NCI-H1105 (cell line): ENCODE measurements at regions not wholly inside any gene's neighbourhood (a gene's known extent, or its start where the extent isn't known, plus 50 kb on each side); places are given as distances from the start of the nearest gene placed in this dataset.
"Not testable (repeated sequence)": the region's sequence is repeated elsewhere in the genome, so short reads cannot be mapped to it uniquely, and the experiment has no call there.

ENCODE experiments used
- DNase-seq: peaks from one replicate; lab custom pipeline; 2025; lab: John Stamatoyannopoulos, UW

DNA sequence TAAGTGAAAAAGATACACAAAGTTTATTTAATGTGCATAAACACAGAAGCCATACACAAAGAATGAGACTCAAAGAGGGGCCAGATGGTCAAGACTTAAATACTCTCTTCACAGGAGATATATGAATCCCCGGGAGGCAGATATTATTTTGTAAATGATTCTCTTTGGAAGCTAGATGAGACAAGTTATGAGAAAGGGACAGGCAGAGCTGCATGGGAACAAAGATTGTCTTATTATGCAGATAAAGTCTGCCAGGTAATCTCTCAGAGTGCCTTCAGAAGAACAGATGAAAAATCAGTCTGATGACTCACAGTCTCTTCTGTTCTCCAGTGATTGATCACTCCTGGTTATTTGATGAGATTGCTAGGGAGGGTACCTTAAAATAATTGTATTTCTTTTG lies 89.0 kb downstream of the NAF1 start:
- DNase-seq, result no peak

DNA sequence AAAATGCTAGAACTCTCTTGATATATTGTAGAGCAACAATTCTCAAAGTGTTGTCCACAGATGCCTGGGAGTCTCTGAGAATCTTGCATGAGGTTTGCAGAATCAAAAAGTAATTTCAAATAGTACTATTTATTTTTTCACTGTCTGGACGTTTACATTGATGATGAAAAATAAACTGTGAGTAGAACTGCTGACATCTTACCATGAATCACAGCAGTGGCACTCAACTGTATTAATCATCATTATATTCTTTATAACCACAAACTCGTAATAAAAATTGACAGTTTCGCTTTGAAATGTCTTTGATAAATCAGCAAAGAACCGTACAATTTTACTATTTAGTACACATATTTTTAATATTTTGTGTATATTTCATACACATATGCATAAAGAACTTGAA lies 94.5 kb downstream of the NAF1 start:
- DNase-seq, result no peak

DNA sequence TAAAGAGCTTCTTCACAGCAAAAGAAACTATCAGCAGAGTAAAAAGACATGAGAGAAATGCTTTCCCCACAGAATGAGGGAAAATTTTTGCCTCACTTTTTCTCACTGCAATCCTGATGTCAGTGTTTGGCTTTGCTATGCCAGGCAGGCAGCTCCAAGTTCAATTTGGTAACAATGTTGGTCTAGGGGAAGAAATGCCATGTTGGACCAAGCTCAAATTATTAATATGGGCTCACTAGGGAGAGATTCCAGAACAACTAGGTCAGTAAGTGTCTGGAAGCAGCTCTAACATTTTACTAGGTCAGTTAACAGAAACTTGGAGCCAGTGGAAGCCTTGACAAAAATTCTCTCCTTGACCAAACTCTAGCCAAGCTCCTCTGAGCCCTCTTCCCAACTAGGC lies 95.4 kb downstream of the NAF1 start:
- no peak for DNase-seq

DNA sequence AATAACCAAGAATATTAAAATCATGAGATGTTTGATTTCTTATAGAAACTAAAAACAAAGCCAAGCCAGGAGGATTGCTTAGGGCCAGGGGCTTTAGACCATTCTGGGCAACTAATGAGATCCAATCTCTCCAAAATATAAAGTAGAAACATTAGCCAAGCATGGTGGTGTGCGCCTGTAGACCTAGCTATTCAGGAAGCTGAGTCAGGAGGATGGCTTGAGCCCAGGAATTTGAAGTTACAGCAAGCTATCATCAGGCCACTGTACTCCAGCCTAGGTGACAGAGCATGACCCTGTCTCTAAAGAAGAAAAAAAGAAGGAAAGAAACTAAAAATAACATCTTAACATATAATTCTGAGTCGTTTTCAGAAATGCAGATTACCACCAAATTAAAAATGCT lies 96.7 kb downstream of the NAF1 start:
- DNase-seq, result no peak

DNA sequence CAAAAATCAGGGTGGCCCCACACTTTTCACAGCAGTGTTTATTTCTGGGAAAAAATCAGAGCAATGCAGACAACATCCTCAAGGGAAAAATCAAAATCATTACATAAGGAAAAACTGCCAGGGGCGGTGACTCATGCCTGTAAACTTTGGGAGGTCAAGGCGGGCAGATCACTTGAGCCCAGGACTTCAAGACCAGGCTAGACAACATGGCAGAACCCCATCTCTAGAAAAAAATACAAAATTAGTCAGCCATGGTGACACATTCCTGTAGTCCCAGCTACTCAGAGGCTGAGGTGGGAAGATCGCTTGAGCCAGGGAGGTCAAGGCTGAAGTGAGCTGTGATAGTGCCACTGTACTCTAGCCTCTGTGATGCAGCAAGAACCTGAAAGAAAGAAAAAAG lies 102.8 kb downstream of the NAF1 start:
- no peak for DNase-seq

DNA sequence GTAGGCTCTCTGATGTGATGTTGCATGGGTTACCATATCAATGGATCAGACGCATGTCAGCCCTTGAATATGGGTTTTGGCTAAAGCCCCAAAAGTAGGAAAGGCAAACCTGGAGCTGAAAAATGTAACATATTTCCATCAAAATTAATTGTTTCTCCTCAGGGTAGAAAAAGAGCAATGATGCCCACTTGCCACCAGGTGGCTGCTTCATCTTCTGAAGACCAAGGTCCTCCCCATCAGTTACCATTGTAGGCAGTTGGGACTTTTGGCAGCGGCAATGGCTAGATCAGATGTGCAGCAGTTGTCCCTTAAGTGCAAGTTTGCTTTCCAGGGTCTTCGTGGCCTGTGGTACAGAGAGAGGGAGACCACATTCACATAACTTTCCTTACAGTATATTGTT lies 118.2 kb downstream of the NAF1 start:
- no peak for DNase-seq

DNA sequence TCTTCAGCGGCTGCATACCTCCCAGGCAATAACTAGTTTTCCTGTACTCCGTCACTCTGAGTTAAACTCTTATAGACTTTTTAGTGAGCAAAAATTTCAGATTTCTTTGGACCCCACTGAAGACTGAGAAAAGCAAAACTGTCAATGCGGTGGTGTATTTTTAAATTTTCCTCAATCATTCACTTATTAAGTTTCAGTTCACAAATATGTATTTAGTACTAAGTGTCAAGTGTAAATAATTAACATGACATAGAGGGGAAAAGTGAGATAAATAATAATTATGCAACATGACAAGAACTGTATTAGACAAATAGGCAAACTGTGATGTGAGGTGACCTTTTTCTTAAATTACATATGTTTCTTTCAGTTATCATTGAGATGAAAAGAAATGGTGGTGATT lies 124.4 kb downstream of the NAF1 start:
- no peak for DNase-seq

DNA sequence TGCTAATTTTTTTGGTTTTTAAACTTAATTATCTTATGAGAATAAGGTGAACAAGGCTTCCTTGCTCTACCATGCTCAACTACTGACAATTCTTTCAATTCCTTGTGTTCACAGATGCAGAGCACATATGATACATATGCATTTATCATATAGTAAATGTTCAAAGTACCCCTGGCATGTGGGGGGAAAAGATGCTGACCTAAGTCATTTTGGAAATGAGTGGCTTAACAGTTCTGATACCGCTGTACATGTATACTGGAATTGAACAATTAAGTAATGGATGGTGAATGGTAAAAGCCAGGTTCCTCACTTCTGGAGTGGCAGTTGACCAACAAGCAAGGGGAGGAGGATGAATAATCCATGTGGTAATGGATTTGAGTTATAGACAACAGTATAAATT lies 149.6 kb downstream of the NAF1 start:
- DNase-seq, result no peak

DNA sequence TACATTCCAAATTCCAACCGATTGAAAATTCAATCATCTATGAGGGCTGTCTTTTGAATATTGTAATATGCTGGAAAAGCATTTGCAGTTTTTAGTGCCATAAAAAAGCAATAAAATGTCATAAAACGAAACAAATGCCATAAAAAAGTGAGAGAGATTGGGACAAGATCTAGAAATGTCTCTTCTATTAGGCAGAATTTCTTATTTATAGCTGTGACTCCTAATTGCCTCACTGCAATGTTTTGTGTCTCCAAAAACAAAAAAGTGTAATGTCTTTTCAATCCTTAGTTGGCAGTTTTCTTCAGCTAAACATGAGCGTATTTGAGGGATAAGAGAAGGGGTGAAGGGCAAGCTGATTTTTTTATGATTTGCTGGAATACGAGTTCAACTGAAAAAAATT lies 153.9 kb downstream of the NAF1 start:
- no peak for DNase-seq

DNA sequence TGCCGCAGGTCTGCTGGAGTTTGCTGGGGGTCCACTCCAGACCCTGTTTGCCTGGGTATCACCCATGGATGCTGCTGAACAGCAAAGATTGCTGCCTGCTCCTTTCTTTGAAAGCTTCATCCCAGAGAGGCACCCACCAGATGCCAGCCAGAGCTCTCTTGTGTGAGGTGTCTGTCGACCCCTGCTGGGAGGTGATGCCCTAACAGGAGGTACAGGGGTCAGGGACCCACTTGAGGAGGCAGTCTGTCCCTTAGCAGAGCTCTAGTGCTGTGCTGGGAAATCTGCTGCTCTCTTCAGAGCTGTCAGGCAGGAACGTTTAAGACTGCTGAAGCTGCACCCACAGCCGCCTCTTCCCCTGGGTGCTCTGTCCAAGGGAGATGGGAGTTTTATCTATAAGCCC lies 162.7 kb downstream of the NAF1 start:
- DNase-seq, result no peak

DNA sequence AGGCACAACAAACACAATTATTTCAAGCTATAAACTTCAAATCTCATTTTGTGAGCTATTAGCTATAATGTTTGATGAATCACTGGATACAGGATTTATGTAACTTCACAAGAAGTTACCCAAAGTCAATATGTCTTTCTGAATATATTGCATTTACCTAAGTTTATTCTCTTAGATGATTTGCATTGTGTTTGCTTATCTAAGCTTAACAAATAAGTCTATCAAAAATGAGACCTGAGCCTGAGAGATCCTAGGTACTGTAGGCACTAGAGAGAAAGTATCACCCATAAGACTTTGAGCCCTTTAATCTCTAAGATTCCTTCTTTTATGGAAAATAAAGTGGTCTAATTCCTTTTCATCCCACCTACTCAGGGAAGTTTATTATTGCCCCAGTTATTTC lies 178.2 kb downstream of the NAF1 start:
- no peak for DNase-seq

DNA sequence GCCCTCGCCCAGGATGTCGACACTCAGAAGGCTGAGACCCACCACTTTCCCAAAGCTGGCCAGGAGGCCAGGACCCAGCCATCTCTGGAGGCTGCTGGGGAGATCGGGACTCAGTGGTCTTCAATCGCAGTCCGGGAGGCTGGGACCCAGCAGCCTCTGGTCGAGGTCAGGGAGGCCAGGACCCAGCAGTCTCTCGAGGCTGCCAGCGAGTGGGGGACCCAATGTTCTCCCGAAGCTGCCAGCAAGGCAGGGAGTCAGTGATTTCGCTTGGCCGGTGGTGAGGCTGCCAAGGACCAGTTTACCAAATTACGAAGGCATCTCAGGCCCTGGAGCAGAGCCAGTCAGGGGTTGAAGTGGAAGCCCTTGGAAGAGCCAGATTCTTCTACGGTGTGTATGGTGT lies 181.6 kb downstream of the NAF1 start:
- DNase-seq, result no peak

DNA sequence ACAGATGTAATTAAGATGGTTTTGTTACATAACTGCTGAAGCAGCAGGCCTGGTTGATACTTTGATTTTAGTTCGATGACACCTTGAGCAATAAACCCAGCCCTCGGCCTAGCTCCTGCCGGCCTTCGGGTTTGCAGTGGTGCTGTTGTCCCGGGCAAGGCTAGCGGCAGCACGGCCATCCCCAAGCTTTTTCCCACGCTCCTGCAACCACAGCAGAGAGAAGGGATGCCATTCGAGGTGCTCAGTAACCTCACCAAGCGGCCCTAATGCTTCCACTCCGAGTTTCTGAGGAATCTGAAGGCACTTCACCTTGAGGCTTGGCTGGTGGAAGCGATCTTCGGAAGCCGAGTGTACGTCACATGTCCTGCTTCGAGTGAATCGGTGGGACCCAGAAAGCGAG lies 182.1 kb downstream of the NAF1 start:
- DNase-seq, result no peak

DNA sequence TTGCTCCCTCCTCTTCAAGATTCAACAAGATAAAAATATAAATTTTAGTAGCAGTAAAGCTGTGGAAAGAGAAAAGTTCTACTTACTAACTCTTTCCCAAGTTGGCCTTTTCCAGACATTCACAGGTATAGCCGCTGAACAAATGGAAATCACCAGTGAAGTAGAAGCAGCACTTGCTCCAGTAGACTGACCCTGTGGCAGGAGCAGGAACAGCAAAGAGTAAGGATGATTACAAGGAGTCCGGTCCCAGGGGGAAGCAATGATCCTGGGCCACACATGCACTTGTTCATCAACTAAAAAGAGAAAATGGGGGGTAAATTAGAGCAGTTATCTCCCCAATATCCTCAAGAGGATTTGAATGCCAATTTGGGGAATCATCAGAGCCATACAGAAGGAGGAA lies 184.9 kb downstream of the NAF1 start:
- no peak for DNase-seq

DNA sequence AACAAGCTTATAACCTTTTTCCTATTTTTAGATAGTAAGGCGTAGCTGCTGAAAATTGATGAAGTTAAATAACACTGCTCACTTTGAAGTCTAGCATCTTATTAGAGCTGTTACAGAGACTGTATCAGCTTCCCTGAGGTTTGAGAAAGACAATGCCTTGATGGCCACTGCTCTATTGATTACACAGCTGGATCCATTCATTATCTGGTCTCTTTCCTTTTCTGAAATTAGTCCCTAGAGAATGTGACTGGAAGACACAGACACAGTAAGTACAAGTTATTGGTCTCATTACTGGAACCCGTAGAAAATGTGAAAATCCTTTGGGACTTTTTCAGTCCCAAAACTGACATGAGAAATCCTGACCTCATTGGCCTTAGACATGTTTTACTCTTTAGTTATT lies 188.3 kb downstream of the NAF1 start:
- DNase-seq, result no peak

DNA sequence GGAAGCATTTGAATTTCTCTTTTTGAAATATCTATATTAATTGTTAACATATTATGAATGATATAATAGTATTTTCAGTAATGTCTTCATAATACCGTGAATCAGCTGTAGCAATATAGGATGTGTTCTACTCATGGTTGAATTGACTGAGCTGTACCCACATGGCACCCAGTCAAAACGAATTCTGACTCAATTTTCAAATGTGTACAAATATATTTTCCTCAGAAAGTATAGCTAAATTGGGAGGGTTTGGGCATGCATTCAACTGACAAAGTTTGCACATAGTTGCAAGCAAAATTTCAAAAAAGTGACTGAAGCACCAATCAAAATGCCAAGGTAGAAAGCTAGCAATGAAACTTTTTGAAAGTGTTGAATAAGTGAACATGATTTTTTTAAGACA lies 188.9 kb downstream of the NAF1 start:
- DNase-seq, result no peak

DNA sequence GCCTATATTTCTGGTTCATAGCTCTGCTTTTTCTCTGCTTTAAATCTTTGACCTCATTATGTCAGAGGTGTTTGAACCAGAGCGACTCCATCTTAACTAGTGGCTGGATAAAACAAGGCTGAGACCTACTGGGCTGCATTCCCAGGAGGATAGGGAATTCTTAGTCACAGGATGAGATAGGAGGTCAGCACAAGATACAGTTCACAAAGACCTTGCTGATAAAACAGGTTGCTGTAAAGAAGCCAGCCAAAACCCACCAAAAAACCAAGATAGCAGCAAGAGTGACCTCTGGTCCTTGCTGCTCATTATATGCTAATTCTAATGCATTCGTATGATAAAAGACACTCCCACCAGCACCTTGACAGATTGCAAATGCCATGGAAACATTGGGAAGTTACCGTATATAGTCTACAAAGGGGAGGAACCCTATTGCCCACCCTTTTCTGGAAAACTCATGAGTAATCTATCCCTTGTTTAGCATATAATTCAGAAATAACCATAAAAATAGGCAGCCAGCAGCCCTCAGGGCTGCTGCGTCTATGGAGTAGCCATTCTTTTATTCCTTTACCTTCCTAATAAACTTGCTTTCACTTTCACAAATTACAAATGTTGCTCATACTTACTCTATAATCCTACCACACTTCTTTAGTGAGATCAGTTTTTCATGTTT lies 193.9 kb downstream of the NAF1 start:
- no peak for DNase-seq

DNA sequence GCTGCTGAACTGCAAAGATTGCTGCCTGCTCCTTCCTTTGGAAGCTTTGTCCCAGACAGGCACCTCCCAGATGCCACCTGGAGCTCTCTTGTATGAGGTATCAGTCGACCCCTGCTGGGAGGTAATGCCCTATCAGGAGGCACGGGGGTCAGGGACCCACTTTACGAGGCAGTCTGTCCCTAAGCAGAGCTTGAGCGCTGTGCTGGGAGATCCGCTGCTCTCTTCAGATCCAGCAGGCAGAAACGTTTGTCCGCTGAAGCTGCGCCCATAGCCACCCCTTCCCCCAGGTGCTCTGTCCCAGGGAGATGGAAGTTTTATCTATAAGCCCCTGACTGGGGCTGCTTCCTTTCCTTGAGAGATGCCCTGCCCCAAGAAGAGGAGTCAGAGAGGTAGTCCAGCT lies 197.5 kb downstream of the NAF1 start:
- no peak for DNase-seq

DNA sequence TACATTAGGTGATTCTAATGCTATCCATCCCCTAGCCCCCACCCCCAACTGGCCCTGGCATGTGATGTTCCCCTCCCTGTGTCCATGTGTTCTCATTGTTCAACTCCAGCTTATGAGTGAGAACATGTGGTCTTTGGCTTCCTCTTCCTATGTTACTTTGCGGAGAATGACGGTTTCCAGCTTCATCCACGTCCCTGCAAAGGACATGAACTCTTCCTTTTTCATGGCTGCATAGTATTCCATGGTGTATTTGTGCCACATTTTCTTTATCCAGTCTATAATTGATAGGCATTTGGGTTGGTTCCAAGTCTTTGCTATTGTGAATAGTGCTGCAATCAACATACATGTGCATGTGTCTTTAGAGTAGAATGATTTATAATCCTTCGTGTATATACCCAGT lies 200.7 kb downstream of the NAF1 start:
- DNase-seq, result not testable (repeated sequence)

DNA sequence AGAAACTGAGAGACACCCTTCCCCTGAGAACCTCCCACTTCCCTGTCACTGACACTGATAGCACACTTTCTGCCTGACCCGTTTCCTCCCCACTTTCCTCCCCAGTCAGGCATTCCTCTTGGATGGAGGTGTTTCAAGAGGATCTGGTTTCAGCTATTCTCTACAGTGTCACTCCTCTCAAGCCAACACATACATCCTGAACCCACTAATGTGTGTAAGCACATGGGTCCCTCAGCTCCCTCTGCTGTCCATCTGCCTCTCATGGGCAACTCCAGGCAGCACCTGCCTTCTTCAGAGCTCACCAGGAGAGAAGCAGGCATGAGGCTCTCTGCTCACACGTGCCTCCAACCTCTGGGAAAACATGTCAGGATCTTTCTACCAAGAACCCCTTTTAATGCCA lies 207.6 kb downstream of the NAF1 start:
- no peak for DNase-seq

DNA sequence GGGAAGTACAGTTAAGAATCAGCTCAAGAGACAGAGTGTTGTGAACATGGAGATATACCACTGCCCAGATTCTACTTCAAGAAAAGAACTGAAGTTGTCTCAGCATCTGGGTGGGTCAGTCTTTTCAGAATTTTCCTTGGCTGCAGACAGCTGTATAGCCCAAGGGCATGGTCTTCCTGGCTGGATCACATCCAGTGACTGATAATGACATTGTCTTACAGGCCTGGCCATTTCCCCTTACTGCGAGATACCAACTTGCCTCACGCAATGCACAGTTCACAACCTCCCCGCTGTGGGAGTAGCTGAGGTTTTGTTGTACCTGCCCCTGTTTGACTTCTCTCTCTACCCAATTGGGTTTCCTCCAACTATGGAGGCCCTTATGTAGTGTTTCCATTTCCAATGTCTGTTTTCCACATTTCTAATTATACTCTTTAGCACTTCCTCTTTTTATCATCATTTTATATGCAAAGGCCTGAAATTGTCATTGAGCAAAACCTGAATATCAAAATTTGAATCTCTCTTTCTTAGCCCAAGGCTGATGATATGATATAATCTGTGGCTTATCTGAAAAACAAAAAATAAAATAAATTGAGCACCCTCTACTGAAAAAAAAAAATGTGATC lies 209.1 kb downstream of the NAF1 start:
- no peak for DNase-seq

DNA sequence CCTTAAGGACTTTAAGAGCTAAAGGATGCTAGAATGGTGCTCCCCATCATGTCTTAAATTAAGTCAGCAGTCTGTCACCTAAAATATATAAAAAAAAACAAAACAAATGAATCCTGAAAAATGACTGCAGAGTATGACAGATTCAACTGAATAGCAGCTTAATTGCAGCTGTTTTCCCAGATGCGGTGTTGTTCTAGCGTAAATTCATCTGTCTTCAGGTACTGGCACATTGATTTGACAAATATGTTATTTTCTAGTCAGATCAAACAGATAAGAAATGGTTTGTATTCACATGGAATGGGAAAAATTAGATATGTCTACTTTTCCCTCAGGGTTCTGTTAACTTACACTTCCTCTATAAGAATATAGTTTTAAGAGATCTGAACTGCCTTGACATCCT lies 211.7 kb downstream of the NAF1 start:
- no peak for DNase-seq

DNA sequence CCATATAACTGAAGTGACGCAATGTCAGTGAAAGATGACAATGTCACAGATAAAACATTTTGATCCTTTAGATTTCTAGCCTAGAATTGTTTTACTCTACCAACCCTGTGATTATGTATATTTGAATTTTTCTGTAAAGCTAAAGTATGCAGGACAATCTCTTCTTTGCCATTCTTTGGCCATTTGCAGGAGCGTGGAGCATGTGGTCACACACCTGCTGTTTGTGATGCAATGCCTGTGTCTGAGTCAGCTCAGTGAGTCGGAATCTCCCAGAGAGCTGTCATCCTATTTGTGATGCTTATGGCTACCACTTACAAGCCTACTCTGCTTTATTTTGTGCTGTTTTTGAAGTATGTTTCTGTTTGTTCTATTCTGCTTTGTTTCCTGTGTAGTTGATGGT lies 214.5 kb downstream of the NAF1 start:
- no peak for DNase-seq

DNA sequence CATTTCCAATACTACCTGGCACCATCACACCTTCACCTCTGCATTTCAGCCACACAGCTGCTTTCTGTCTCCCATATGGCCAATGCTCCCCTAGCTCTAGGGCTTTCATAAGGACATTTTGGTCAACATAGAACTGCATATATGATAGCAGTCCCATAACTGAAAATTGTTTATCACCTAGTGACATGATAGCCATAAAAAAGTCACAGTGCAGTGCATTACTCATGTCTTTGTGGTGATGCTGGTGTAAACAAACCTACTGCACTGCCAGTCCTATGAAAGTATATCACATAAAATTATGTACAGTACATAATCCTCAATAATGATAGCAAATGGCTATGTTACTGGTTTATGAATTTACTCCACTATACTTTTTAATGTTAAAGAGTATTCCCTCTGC lies 221.0 kb downstream of the NAF1 start:
- no peak for DNase-seq
